ENCODE measurements at regions not wholly inside any gene's neighbourhood (a gene's known extent, or its start where the extent isn't known, plus 50 kb on each side); places are given as distances from the start of the nearest gene placed in this dataset.

DNA sequence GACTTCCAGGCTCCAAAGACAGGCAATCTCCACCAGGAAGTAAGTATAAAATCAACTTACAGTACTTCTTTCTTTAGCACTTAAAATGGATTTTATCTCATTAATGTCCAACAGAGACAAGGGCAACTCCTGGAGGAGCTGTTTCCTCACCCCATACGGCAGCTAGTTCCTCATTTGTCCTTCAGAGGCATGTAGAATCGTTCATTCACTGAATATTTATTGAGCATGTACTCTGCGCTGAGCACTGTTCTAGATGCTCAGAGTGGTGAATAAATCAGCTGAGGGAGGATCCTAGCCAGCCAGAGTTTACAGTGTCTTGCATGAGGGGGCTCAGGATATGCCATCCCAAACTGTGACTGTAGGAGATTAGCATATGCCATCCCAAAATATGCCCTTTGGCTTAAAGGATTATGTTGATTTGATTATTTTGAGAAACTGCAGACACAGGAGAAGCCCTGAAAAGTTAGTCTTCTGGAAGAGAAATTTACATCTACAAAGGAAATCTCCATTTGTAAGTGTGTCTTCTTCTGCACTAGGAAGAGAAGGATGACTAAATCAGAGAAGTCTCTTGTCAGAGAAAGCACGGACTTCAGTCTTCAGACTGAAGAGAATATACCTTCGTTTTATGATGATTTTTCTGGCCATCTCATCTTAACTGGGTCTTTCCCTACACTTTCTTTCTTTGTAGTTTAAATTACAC lies 66.9 kb downstream of the BAMBI start:
- DNase-seq (ENCODE audit: extremely low spot score): no peak
- TF ChIP-seq, protein P1, sequence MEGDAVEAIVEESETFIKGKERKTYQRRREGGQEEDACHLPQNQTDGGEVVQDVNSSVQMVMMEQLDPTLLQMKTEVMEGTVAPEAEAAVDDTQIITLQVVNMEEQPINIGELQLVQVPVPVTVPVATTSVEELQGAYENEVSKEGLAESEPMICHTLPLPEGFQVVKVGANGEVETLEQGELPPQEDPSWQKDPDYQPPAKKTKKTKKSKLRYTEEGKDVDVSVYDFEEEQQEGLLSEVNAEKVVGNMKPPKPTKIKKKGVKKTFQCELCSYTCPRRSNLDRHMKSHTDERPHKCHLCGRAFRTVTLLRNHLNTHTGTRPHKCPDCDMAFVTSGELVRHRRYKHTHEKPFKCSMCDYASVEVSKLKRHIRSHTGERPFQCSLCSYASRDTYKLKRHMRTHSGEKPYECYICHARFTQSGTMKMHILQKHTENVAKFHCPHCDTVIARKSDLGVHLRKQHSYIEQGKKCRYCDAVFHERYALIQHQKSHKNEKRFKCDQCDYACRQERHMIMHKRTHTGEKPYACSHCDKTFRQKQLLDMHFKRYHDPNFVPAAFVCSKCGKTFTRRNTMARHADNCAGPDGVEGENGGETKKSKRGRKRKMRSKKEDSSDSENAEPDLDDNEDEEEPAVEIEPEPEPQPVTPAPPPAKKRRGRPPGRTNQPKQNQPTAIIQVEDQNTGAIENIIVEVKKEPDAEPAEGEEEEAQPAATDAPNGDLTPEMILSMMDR (IDR thresholded peaks at IDR 0.05; ENCODE audit: control extremely low read depth, extremely low read depth, low read depth, missing control alignments): no peak
- CTCF ChIA-PET: no interaction called here
- POLR2A ChIA-PET: no interaction called here

DNA sequence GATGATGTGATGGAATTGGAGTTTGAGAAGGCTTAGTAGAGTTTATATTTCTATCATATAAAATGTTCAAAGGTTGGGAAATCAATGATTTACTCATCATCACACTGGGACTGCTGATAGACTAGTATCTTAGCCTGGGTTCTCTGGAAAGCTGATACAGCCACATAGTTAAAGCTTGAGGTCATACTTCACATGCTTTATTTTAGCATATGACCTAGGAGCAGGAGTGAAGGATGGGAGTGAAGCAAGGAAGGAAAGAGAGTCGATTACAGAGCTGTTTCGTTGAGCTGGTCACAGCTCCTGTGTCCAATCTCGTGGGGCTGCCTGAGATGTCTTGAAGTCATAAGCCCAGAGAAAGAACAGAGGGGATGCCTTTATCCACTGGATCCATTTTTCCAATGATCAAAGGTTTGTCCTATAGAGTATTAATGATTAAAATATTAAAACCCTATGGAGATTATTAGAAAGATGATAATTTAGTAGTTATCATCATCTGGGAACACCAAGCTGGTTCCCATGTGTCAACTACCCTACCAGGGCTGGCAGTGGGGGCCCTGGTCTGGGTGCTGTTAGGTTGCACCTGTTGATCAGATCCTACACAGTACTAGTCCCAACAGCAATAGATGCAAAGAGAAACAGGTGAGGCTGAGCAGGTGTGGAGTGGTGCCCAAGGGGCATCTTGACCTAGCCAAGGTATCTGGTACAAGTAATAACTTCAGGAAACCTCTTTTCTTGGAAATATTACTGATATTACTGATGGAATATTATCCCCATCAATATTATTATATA lies 77.8 kb downstream of the BAMBI start:
- DNase-seq (ENCODE audit: extremely low spot score): no peak
- TF ChIP-seq, protein P1 (IDR thresholded peaks at IDR 0.05; ENCODE audit: control extremely low read depth, extremely low read depth, low read depth, missing control alignments): no peak
- POLR2A ChIA-PET: no interaction called here
- CTCF ChIA-PET: no interaction called here

DNA sequence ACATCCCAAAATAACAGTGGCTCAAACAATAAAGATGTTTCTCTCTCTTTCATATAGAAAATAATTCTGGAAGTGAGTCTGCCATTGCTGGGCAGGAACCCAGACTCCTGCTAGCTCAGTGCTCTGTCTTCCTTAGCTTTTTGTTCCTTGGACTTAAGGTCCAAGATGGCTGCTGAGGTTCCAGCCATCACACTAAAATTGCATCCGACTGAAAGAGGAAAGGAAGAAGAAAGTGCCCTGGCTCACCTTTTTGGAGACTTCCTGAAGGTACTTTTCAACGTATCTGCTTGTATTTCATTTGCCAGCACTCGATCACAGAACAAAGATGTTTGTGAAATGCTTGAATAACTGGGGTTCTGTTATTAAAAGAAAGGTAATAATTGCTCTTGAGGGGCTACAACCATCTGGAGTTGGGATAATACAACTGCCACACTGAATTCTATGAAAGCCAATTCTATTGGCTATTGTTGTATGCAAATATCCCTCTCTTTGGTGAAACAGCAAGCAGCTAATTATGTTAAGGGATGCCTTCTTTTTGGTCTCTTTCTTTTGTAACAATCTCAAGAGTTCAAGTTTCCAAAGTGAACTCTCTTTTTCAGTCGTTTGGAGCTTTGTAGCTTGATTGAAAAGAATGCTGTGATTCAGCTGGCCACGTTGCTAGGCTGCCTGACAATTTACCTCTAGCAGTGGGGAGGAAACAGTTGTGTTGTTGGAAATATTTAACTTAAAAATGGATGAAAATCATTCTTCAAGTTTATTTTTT lies 83.9 kb downstream of the BAMBI start:
- ChIA-PET POLR2A (no interaction called here), CTCF (no interaction called here)
- no peak for DNase-seq (ENCODE audit: extremely low spot score)
- TF ChIP-seq, protein P1 (IDR thresholded peaks at IDR 0.05; ENCODE audit: control extremely low read depth, extremely low read depth, low read depth, missing control alignments): no peak

DNA sequence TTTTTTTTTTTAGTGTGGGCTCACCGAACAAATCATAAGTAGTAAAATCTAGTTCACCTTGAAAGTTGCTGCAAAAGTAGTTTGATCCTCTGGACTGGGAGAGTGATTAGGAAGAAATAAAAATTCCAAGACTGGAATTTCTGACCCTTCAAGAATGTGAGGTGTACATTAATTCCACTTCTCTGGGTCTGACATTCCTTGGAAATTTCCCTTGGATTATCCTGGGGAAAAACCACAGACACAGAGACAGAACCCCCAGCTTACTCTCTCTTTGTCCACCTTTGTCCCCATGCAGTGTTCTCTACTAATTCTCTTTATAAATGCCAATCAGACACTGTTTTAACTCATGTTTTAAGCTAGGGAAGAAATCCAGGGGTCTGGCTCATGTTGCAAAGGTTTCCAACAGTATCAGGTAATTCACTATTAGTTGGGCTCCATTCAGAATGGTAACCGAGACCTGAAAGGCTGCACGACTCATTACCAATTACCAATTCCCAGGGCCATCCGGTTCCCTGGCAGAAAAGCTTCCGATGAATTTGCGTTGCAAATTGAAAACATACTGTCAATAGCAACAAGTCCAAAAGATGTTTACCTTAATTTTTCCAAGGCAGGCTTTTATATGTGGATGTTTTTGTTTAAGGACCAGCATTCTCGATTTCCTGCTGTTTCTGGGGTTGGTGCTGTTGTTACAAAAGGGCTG lies 86.3 kb downstream of the BAMBI start:
- TF ChIP-seq, protein P1 (IDR thresholded peaks at IDR 0.05; ENCODE audit: control extremely low read depth, extremely low read depth, low read depth, missing control alignments): no peak
- CTCF ChIA-PET: no interaction called here
- POLR2A ChIA-PET: no interaction called here
- no peak for DNase-seq (ENCODE audit: extremely low spot score)

DNA sequence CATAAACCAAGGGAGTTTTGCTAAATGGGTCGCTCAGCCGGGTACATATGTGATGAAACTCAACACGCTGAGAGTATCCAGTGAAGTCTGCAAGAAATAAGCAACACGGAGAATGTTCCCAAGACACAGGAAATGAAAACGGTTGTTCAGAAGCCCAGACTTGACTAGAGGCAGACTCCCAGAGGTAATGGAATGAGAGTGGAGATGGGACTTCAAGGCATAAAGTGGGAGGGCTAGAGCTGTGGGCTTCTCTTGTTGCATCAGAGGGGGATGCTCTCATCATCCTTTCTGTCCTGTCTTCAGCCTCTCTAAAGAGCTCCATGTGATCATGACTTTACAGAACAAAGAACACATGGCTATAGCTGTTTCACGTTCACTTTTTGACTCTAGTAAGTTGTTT lies 88.3 kb downstream of the BAMBI start:
- POLR2A ChIA-PET: no interaction called here
- TF ChIP-seq, protein P1 (IDR thresholded peaks at IDR 0.05; ENCODE audit: control extremely low read depth, extremely low read depth, low read depth, missing control alignments): no peak
- DNase-seq (ENCODE audit: extremely low spot score): no peak
- CTCF ChIA-PET: interaction anchor here (1.3 kb wide), 1 partner anchor 13 kb away, joined by 3 read pairs; no protein-coding TSS in a partner anchor

DNA sequence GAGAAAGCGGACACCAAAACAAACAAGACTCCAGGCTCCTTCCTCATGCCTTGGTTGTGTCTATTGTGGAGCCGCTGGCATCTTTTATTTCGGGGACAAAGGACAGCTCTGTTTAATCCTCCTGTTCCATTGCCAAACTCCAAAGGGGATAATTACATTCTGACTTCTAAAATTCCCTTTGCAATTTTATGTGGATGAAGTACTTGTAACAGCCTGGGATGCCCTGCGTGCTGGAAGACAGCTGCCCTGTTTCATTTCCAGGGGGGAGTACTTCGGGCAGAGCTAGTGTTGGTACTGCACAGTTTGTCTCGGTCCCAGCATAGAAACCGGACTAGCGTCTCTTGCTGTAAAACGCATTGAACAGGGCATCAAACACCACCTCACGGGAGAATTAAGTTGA lies 90.9 kb downstream of the BAMBI start:
- DNase-seq (ENCODE audit: extremely low spot score): no peak
- ChIA-PET POLR2A (no interaction called here), CTCF (no interaction called here)
- TF ChIP-seq, protein P1 (IDR thresholded peaks at IDR 0.05; ENCODE audit: control extremely low read depth, extremely low read depth, low read depth, missing control alignments): no peak

All from GM10248 (cell line).